Cardiac muscle cell (in vitro differentiated cells and primary cell): ENCODE measurements at regions not wholly inside any gene's neighbourhood (a gene's known extent, or its start where the extent isn't known, plus 50 kb on each side); places are given as distances from the start of the nearest gene placed in this dataset.
"Not testable (repeated sequence)": the region's sequence is repeated elsewhere in the genome, so short reads cannot be mapped to it uniquely, and the experiment has no call there.

Experiments used
- DNase-seq, 2 donors: peaks; one replicate each; pipeline versions ENCODE4 v3.0.0 to v3.0.0-alpha.2; 2010 to 2017; ENCODE audit warnings: low read depth in 1 of 2, low spot score in 1 of 2
- H3K27ac ChIP-seq: fragments of 200-600 bp; sonication (generic); 2 replicates; pipeline ENCODE4 v1.5.1; 2016
- H3K27me3 ChIP-seq: fragments of 200-600 bp; sonication (generic); 2 replicates; pipeline ENCODE4 v1.6.0; 2016; ENCODE audit warnings: control low read depth
- H3K36me3 ChIP-seq: fragments of 200-600 bp; sonication (generic); 2 replicates; pipeline ENCODE4 v1.5.1; 2016; ENCODE audit warnings: control low read depth
- H3K4me1 ChIP-seq: fragments of 200-600 bp; sonication (generic); 2 replicates; pipeline ENCODE4 v1.8.1; 2017; ENCODE audit warnings: low read depth, mild to moderate bottlenecking, mixed run types
- H3K4me3 ChIP-seq: fragments of 200-600 bp; sonication (generic); 2 replicates; pipeline ENCODE4 v1.5.1; 2016; ENCODE audit warnings: mild to moderate bottlenecking
- H3K9me3 ChIP-seq: fragments of 200-600 bp; sonication (generic); 2 replicates; pipeline ENCODE4 v1.5.1; 2017; ENCODE audit warnings: low read depth, mild to moderate bottlenecking, control low read depth
- CTCF ChIP-seq: IDR thresholded peaks from 2 replicates; pipeline ENCODE4 v1.5.1; 2012; ENCODE audit warnings: low read depth, mild to moderate bottlenecking, low read length

GRCh38 chr1:233828480-233828879 lies 76.0 kb upstream of the SLC35F3 start:
- Histone ChIP-seq H3K4me1 (no peaks in the 10 kb centered on the region), H3K27me3 (no peaks in the 10 kb centered on the region), H3K4me3 (no peak overlapping the region), H3K27ac (no peak overlapping the region), H3K36me3 (no peaks in the 10 kb centered on the region), H3K9me3 (no peaks in the 10 kb centered on the region)
- no peak for DNase-seq
- TF ChIP-seq CTCF: no peak

- no peaks in the 10 kb centered on the region for H3K4me1 ChIP-seq
- no peaks in the 10 kb centered on the region for H3K27me3 ChIP-seq
- no peaks in the 10 kb centered on the region for H3K36me3 ChIP-seq
- H3K9me3 ChIP-seq: no peaks in the 10 kb centered on the region
- H3K4me3 ChIP-seq: no peak overlapping the region
- H3K27ac ChIP-seq: no peak overlapping the region
- no peak for DNase-seq
- TF ChIP-seq CTCF: no peak
These were observed 69.9 kb upstream of the SLC35F3 start for GRCh38 chr1:233834609-233835008.

- DNase-seq, H3K9me3 ChIP-seq, H3K27ac ChIP-seq, H3K36me3 ChIP-seq, H3K4me1 ChIP-seq, H3K27me3 ChIP-seq, H3K4me3 ChIP-seq: not testable (repeated sequence)
These were observed 66.3 kb upstream of the SLC35F3 start for GRCh38 chr1:233838207-233838606.

- Histone ChIP-seq H3K27ac (no peak overlapping the region), H3K9me3 (no peaks in the 10 kb centered on the region), H3K4me1 (no peaks in the 10 kb centered on the region), H3K4me3 (no peak overlapping the region), H3K36me3 (no peaks in the 10 kb centered on the region), H3K27me3 (no peaks in the 10 kb centered on the region)
- no peak for TF ChIP-seq CTCF
- DNase-seq: no peak
These were observed 60.8 kb upstream of the SLC35F3 start for GRCh38 chr1:233843525-233844204.

GRCh38 chr1:233844275-233844674 lies 60.2 kb upstream of the SLC35F3 start:
- no peaks in the 10 kb centered on the region for H3K4me1 ChIP-seq
- H3K27ac ChIP-seq: no peak overlapping the region
- H3K36me3 ChIP-seq: no peaks in the 10 kb centered on the region
- no peaks in the 10 kb centered on the region for H3K27me3 ChIP-seq
- no peak for DNase-seq
- H3K4me3 ChIP-seq: no peak overlapping the region
- no peaks in the 10 kb centered on the region for H3K9me3 ChIP-seq
- TF ChIP-seq CTCF: no peak

GRCh38 chr1:233844692-233845091 lies 59.8 kb upstream of the SLC35F3 start:
- no peaks in the 10 kb centered on the region for H3K9me3 ChIP-seq
- TF ChIP-seq CTCF: no peak
- H3K27ac ChIP-seq: no peak overlapping the region
- H3K27me3 ChIP-seq: no peaks in the 10 kb centered on the region
- DNase-seq: peak in 1 of 2 donors; percentile 9
- no peak overlapping the region for H3K4me3 ChIP-seq
- no peaks in the 10 kb centered on the region for H3K4me1 ChIP-seq
- no peaks in the 10 kb centered on the region for H3K36me3 ChIP-seq
